SIG-M5 (cell line): ENCODE measurements at regions not wholly inside any gene's neighbourhood (a gene's known extent, or its start where the extent isn't known, plus 50 kb on each side); places are given as distances from the start of the nearest gene placed in this dataset.

Experiments used
- DNase-seq: peaks from one replicate; lab custom pipeline; 2025; lab: John Stamatoyannopoulos, UW

- DNase-seq = no peak
Measured at GRCh38 chr11:36890121-36890679, 292.2 kb upstream of the RAG2 start.

GRCh38 chr11:36885154-36885553, 287.1 kb upstream of the RAG2 start:
- no peak for DNase-seq

GRCh38 chr11:36878737-36879136, 280.7 kb upstream of the RAG2 start:
- no peak for DNase-seq

GRCh38 chr11:36877149-36877548, 279.1 kb upstream of the RAG2 start:
- DNase-seq = no peak

GRCh38 chr11:36876266-36876665, 278.2 kb upstream of the RAG2 start:
- no peak for DNase-seq

GRCh38 chr11:36874291-36874690, 276.3 kb upstream of the RAG2 start:
- no peak for DNase-seq

- DNase-seq = no peak
Measured at GRCh38 chr11:36870361-36870760, 272.3 kb upstream of the RAG2 start.

- no peak for DNase-seq
Measured at GRCh38 chr11:36868380-36868779, 270.3 kb upstream of the RAG2 start.

GRCh38 chr11:36865846-36866245, 267.8 kb upstream of the RAG2 start:
- no peak for DNase-seq

GRCh38 chr11:36854875-36855274, 256.8 kb upstream of the RAG2 start:
- no peak for DNase-seq

GRCh38 chr11:36848660-36849059, 250.6 kb upstream of the RAG2 start:
- no peak for DNase-seq

- DNase-seq = no peak
Measured at GRCh38 chr11:36840378-36840777, 242.3 kb upstream of the RAG2 start.

GRCh38 chr11:36837831-36838437, 239.9 kb upstream of the RAG2 start:
- no peak for DNase-seq

- DNase-seq = no peak
Measured at GRCh38 chr11:36825251-36825650, 227.2 kb upstream of the RAG2 start.

GRCh38 chr11:36824349-36824748, 226.3 kb upstream of the RAG2 start:
- DNase-seq = no peak

- no peak for DNase-seq
Measured at GRCh38 chr11:36822829-36823228, 224.8 kb upstream of the RAG2 start.

- DNase-seq = no peak
Measured at GRCh38 chr11:36818410-36818809, 220.4 kb upstream of the RAG2 start.

GRCh38 chr11:36817336-36817965, 219.4 kb upstream of the RAG2 start:
- no peak for DNase-seq

GRCh38 chr11:36809303-36809702, 211.3 kb upstream of the RAG2 start:
- no peak for DNase-seq

GRCh38 chr11:36807871-36808270, 209.8 kb upstream of the RAG2 start:
- DNase-seq = no peak

- DNase-seq = no peak
Measured at GRCh38 chr11:36803084-36803483, 205.0 kb upstream of the RAG2 start.

- DNase-seq = no peak
Measured at GRCh38 chr11:36792996-36793914, 195.2 kb upstream of the RAG2 start.

GRCh38 chr11:36791957-36792356, 193.9 kb upstream of the RAG2 start:
- DNase-seq = no peak
